Motor neuron (in vitro differentiated cells): ENCODE measurements at regions not wholly inside any gene's neighbourhood (a gene's known extent, or its start where the extent isn't known, plus 50 kb on each side); places are given as distances from the start of the nearest gene placed in this dataset.
"Not testable (repeated sequence)": the region's sequence is repeated elsewhere in the genome, so short reads cannot be mapped to it uniquely, and the experiment has no call there.

ENCODE experiments used
- ATAC-seq, 8 experiments: fragments of 200-7000 bp; cut with Tn5 transposase; replicated peaks in 6 of 8; 2 replicates each; pipeline ENCODE4 v1.8.0; 2021; ENCODE audit warnings: mild to moderate bottlenecking in 8 of 8, moderate library complexity in 8 of 8
- H3K27ac ChIP-seq, 2 donors: fragments of 250-450 bp; sonication (Bioruptor Pico); 2 replicates each; pipeline ENCODE4 v1.9.0; 2021; ENCODE audit warnings: antibody characterized with exemption in 2 of 2, mild to moderate bottlenecking in 2 of 2, moderate library complexity in 1 of 2
- H3K4me1 ChIP-seq, 2 donors: fragments of 250-450 bp; sonication (Bioruptor Pico); replicated peaks in 1 of 2; 2 replicates each; pipeline ENCODE4 v1.6.1; 2021; ENCODE audit warnings: antibody characterized with exemption in 2 of 2, mild to moderate bottlenecking in 2 of 2, moderate library complexity in 1 of 2
- H3K4me3 ChIP-seq, 5 donors: fragments of 250-450 bp; sonication (Bioruptor Pico); 2 replicates each; pipeline ENCODE4 v1.9.0; 2021; ENCODE audit warnings: antibody characterized with exemption in 5 of 5, mild to moderate bottlenecking in 5 of 5, moderate library complexity in 4 of 5
- WGBS, 10 experiments: fragments of 450-650 bp; shearing (Covaris generic); methylation state at CpG; one replicate each; pipeline ENCODE4 v1.0.0; 2022; 5-methylcytosine and 5-hydroxymethylcytosine counted together
- in situ Hi-C, 9 experiments: fragments of 400-800 bp; cut with MboI; loops; one replicate each; pipeline ENCODE4 v1.15.0; 2021; ENCODE audit warnings: low sequenced_read_pairs in 9 of 9, low pct_unique_long_range_greater_than_20kb in 2 of 9; ENCODE audit not compliant: unreplicated experiment in 9 of 9

GRCh38 chrX:45467537-45467936 lies 266.9 kb upstream of the DIPK2B start:
- H3K4me3 ChIP-seq, H3K4me1 ChIP-seq, ATAC-seq, H3K27ac ChIP-seq, in situ Hi-C loops: not testable (repeated sequence)
- 65 to 94% (median 93%) methylated on average over 2 to 5 of the region's 6 CpGs; no CpG with 5 or more reads in 5 of the 10 experiments for WGBS, 10 experiments

GRCh38 chrX:45455732-45456131 lies 255.1 kb upstream of the DIPK2B start:
- WGBS, 10 experiments: 37 to 86% (median 80%) methylated on average over 1 to 4 of the region's 5 CpGs; no CpG with 5 or more reads in 3 of the 10 experiments
- ATAC-seq, H3K27ac ChIP-seq, H3K4me1 ChIP-seq, H3K4me3 ChIP-seq, in situ Hi-C loops: not testable (repeated sequence)

GRCh38 chrX:45454290-45454689 lies 253.6 kb upstream of the DIPK2B start:
- Histone ChIP-seq H3K4me1 (no peaks in the 10 kb centered on the region), H3K27ac (no peak overlapping the region), H3K4me3 (no peak overlapping the region)
- ATAC-seq: no peak
- in situ Hi-C loops: no loop called here
- 59 to 60% (median 59%) methylated on average over 1 to 2 of the region's 2 CpGs; no CpG with 5 or more reads in 7 of the 10 experiments for WGBS, 10 experiments

- no peak overlapping the region for H3K27ac ChIP-seq
- ATAC-seq: no peak
- no peaks in the 10 kb centered on the region for H3K4me1 ChIP-seq
- 33 to 63% methylated on average over 1 of the region's 1 CpG; no CpG with 5 or more reads in 8 of the 10 experiments for WGBS, 10 experiments
- in situ Hi-C loops: no loop called here
- H3K4me3 ChIP-seq: no peak overlapping the region
These were observed 249.3 kb upstream of the DIPK2B start for GRCh38 chrX:45449982-45450381.

GRCh38 chrX:45447995-45448394 lies 247.3 kb upstream of the DIPK2B start:
- ATAC-seq: no peak
- in situ Hi-C loops: no loop called here
- H3K27ac ChIP-seq: no peak overlapping the region
- no peaks in the 10 kb centered on the region for H3K4me1 ChIP-seq
- no peak overlapping the region for H3K4me3 ChIP-seq

GRCh38 chrX:45447331-45447730 lies 246.7 kb upstream of the DIPK2B start:
- ATAC-seq: no peak
- in situ Hi-C loops: no loop called here
- no peak overlapping the region for H3K27ac ChIP-seq
- H3K4me1 ChIP-seq: no peaks in the 10 kb centered on the region
- no peak overlapping the region for H3K4me3 ChIP-seq

GRCh38 chrX:45445745-45446412 lies 245.2 kb upstream of the DIPK2B start:
- no peak overlapping the region for H3K4me3 ChIP-seq
- in situ Hi-C loops: no loop called here
- H3K27ac ChIP-seq: no peak overlapping the region
- 0 to 100% (median 28%) methylated on average over 1 to 2 of the region's 2 CpGs; no CpG with 5 or more reads in 4 of the 10 experiments for WGBS, 10 experiments
- H3K4me1 ChIP-seq: no peaks in the 10 kb centered on the region
- peak in 3 of 8 experiments; percentile 22 to 51 (median 41) for ATAC-seq

GRCh38 chrX:45437186-45437585 lies 236.5 kb upstream of the DIPK2B start:
- WGBS, 10 experiments: 31 to 100% (median 80%) methylated on average over 1 to 2 of the region's 2 CpGs; no CpG with 5 or more reads in 6 of the 10 experiments
- H3K4me1 ChIP-seq: no peaks in the 10 kb centered on the region
- no peak for ATAC-seq
- no peak overlapping the region for H3K27ac ChIP-seq
- in situ Hi-C loops: no loop called here
- H3K4me3 ChIP-seq: no peak overlapping the region

GRCh38 chrX:45435481-45435880 lies 234.8 kb upstream of the DIPK2B start:
- in situ Hi-C loops: no loop called here
- Histone ChIP-seq H3K4me1 (no peaks in the 10 kb centered on the region), H3K27ac (no peak overlapping the region), H3K4me3 (no peak overlapping the region)
- ATAC-seq: no peak

GRCh38 chrX:45434231-45434630 lies 233.6 kb upstream of the DIPK2B start:
- 0 to 50% (median 11%) methylated on average over 1 of the region's 1 CpG; no CpG with 5 or more reads in 7 of the 10 experiments for WGBS, 10 experiments
- no peak overlapping the region for H3K4me3 ChIP-seq
- in situ Hi-C loops: no loop called here

GRCh38 chrX:45428831-45429230 lies 228.2 kb upstream of the DIPK2B start:
- in situ Hi-C loops: no loop called here
- no peak for ATAC-seq
- Histone ChIP-seq H3K27ac (no peak overlapping the region), H3K4me1 (no peaks in the 10 kb centered on the region), H3K4me3 (no peak overlapping the region)
- 25 to 100% (median 76%) methylated on average over 2 of the region's 2 CpGs; no CpG with 5 or more reads in 7 of the 10 experiments for WGBS, 10 experiments

More at GRCh38 chrX:45434231-45434630, 233.6 kb upstream of the DIPK2B start:
- Histone ChIP-seq H3K4me1 (no peaks in the 10 kb centered on the region), H3K27ac (no peak overlapping the region)
- peak in 4 of 8 experiments; percentile 31 to 66 (median 60) for ATAC-seq

GRCh38 chrX:45424326-45424725 lies 223.7 kb upstream of the DIPK2B start:
- H3K4me1 ChIP-seq: no peaks in the 10 kb centered on the region
- H3K4me3 ChIP-seq: no peak overlapping the region
- ATAC-seq: no peak
- no peak overlapping the region for H3K27ac ChIP-seq
- in situ Hi-C loops: no loop called here

GRCh38 chrX:45422216-45422925 lies 221.7 kb upstream of the DIPK2B start:
- Histone ChIP-seq H3K4me1 (no peaks in the 10 kb centered on the region), H3K27ac (no peak overlapping the region), H3K4me3 (no peak overlapping the region)
- 0 to 80% (median 17%) methylated on average over 1 of the region's 1 CpG; no CpG with 5 or more reads in 5 of the 10 experiments for whole genome bisulfite sequencing, 10 experiments
- no peak for ATAC-seq
- in situ Hi-C loops: no loop called here

GRCh38 chrX:45421806-45422205 lies 221.1 kb upstream of the DIPK2B start:
- in situ Hi-C loops: no loop called here
- Histone ChIP-seq H3K4me3 (no peak overlapping the region), H3K27ac (no peak overlapping the region), H3K4me1 (no peaks in the 10 kb centered on the region)
- ATAC-seq: no peak
- WGBS, 10 experiments: 47% methylated on average over 2 of the region's 2 CpGs; no CpG with 5 or more reads in 9 of the 10 experiments
